Neural cell (in vitro differentiated cells): ENCODE measurements at regions not wholly inside any gene's neighbourhood (a gene's known extent, or its start where the extent isn't known, plus 50 kb on each side); places are given as distances from the start of the nearest gene placed in this dataset.

ENCODE experiments used
- H2AFZ ChIP-seq: fragments of 200-600, 300-800 bp; sonication (generic), shearing (Covaris generic); 2 replicates; pipeline ENCODE4 v1.6.0; 2014; ENCODE audit warnings: low read depth, mild to moderate bottlenecking, antibody characterized with exemption, low read length, moderate library complexity
- H3F3A ChIP-seq: fragments of 200-600 bp; shearing (Covaris generic); 2 replicates; pipeline ENCODE4 v1.6.1; 2016; ENCODE audit warnings: mild to moderate bottlenecking, moderate library complexity, mixed read lengths, antibody characterized with exemption, low read length; ENCODE audit not compliant: insufficient read depth, poor library complexity, severe bottlenecking
- H3K27ac ChIP-seq: fragments of 200-600, 300-800 bp; sonication (generic), shearing (Covaris generic); 2 replicates; pipeline ENCODE4 v1.5.1; 2014; ENCODE audit warnings: mild to moderate bottlenecking, low read length, moderate library complexity
- H3K27me3 ChIP-seq: fragments of 300-800, 200-600 bp; sonication (generic), shearing (Covaris generic); 2 replicates; pipeline ENCODE4 v1.6.0; 2014; ENCODE audit warnings: mild to moderate bottlenecking, low read depth, low read length, moderate library complexity; ENCODE audit not compliant: insufficient read depth
- H3K36me3 ChIP-seq: fragments of 300-800, 200-600 bp; sonication (generic), shearing (Covaris generic); 2 replicates; pipeline ENCODE4 v1.5.1; 2014; ENCODE audit warnings: mild to moderate bottlenecking, antibody characterized with exemption, low read length, moderate library complexity; ENCODE audit not compliant: insufficient read depth
- H3K4me2 ChIP-seq: fragments of 300-800, 200-600 bp; sonication (generic), shearing (Covaris generic); 2 replicates; pipeline ENCODE4 v1.6.0; 2014; ENCODE audit warnings: mild to moderate bottlenecking, low read length
- H3K4me3 ChIP-seq: fragments of 300-800, 200-600 bp; sonication (generic), shearing (Covaris generic); 2 replicates; pipeline ENCODE4 v1.5.1; 2014; ENCODE audit warnings: mild to moderate bottlenecking, low read length, moderate library complexity
- H3K79me2 ChIP-seq: fragments of 200-600 bp; shearing (Covaris generic); replicated peaks from 2 replicates; pipeline ENCODE4 v1.6.0; 2014; ENCODE audit warnings: mild to moderate bottlenecking, low read length, moderate library complexity; ENCODE audit not compliant: insufficient read depth
- H3K9ac ChIP-seq: fragments of 300-800, 200-600 bp; sonication (generic), shearing (Covaris generic); 2 replicates; pipeline ENCODE4 v1.6.1; 2016; ENCODE audit warnings: mild to moderate bottlenecking, low read length, mixed read lengths
- H3K9me2 ChIP-seq: fragments of 200-600 bp; shearing (Covaris generic); 2 replicates; pipeline ENCODE4 v1.6.1; 2016; ENCODE audit warnings: mild to moderate bottlenecking, low read length, mixed read lengths; ENCODE audit not compliant: insufficient read depth
- H3K9me3 ChIP-seq: fragments of 200-600, 300-800 bp; sonication (generic), shearing (Covaris generic); 2 replicates; pipeline ENCODE4 v1.6.1; 2016; ENCODE audit warnings: mild to moderate bottlenecking, mixed run types, low read length, moderate library complexity, mixed read lengths
- H4K20me1 ChIP-seq: fragments of 200-600 bp; shearing (Covaris generic); 2 replicates; pipeline ENCODE4 v1.6.1; 2016; ENCODE audit warnings: mild to moderate bottlenecking, mixed run types; ENCODE audit not compliant: insufficient read depth
- CTCF ChIP-seq: fragments of 450-650 bp; IDR thresholded peaks from 2 replicates; pipeline ENCODE4 v1.5.1; 2014; ENCODE audit warnings: antibody characterized with exemption, mild to moderate bottlenecking, moderate library complexity; ENCODE audit not compliant: poor library complexity, severe bottlenecking
- EP300 ChIP-seq: fragments of 450-650 bp; conservative IDR thresholded peaks from 2 replicates; pipeline ENCODE4 v1.6.1; 2014; ENCODE audit warnings: antibody characterized with exemption, mild to moderate bottlenecking, moderate library complexity; ENCODE audit not compliant: poor library complexity, severe bottlenecking
- EZH2 ChIP-seq: fragments of 200-600, 300-800 bp; shearing (Covaris generic), sonication (generic); IDR thresholded peaks from 2 replicates; pipeline ENCODE4 v1.6.1; 2014; ENCODE audit warnings: antibody characterized with exemption, low read length, borderline replicate concordance, mild to moderate bottlenecking; ENCODE audit not compliant: insufficient read depth, poor library complexity, severe bottlenecking
- MXI1 ChIP-seq: fragments of 450-650 bp; conservative IDR thresholded peaks from 2 replicates; pipeline ENCODE4 v1.6.1; 2014; ENCODE audit warnings: antibody characterized with exemption, mild to moderate bottlenecking; ENCODE audit not compliant: poor library complexity, severe bottlenecking
- POLR2AphosphoS5 ChIP-seq: IDR thresholded peaks from 2 replicates; pipeline ENCODE4 v1.6.1; 2012
- RAD21 ChIP-seq: fragments of 450-650 bp; conservative IDR thresholded peaks from 2 replicates; pipeline ENCODE4 v1.6.1; 2014; ENCODE audit warnings: antibody characterized with exemption, mild to moderate bottlenecking, moderate library complexity
- REST ChIP-seq: IDR thresholded peaks from 2 replicates; pipeline ENCODE4 v1.6.1; 2012; ENCODE audit warnings: borderline replicate concordance
- SMC3 ChIP-seq: fragments of 450-650 bp; conservative IDR thresholded peaks from 2 replicates; pipeline ENCODE4 v1.6.1; 2014; ENCODE audit warnings: antibody characterized with exemption, mild to moderate bottlenecking, moderate library complexity; ENCODE audit not compliant: poor library complexity

GRCh38 chr2:241976296-241976695 is 106.8 kb downstream of the RTP5 start:
- Histone ChIP-seq H4K20me1 (no peaks in the 10 kb centered on the region), H3K27ac (no peak overlapping the region), H3K9me3 (peaks cover 5% of the 10 kb centered on the region), H2AFZ (no peak overlapping the region), H3K4me2 (no peak overlapping the region), H3F3A (no peaks in the 10 kb centered on the region), H3K79me2 (no peaks in the 10 kb centered on the region), H3K9me2 (no peaks in the 10 kb centered on the region), H3K4me3 (no peak overlapping the region), H3K27me3 (no peaks in the 10 kb centered on the region), H3K36me3 (no peaks in the 10 kb centered on the region), H3K9ac (no peak overlapping the region)
- no peak for TF ChIP-seq RAD21
- TF ChIP-seq POLR2AphosphoS5: no peak
- no peak for TF ChIP-seq EP300

- Histone ChIP-seq H3K36me3 (no peaks in the 10 kb centered on the region), H3K79me2 (no peaks in the 10 kb centered on the region), H3F3A (no peaks in the 10 kb centered on the region), H4K20me1 (no peaks in the 10 kb centered on the region), H3K4me3 (no peak overlapping the region), H3K27me3 (no peaks in the 10 kb centered on the region), H2AFZ (no peak overlapping the region), H3K27ac (no peak overlapping the region), H3K4me2 (no peak overlapping the region), H3K9me2 (no peaks in the 10 kb centered on the region), H3K9ac (no peak overlapping the region), H3K9me3 (peaks cover 4% of the 10 kb centered on the region)
- TF ChIP-seq REST: no peak
- TF ChIP-seq RAD21: no peak
Measured at GRCh38 chr2:241977557-241978300, 108.2 kb downstream of the RTP5 start.

- no peaks in the 10 kb centered on the region for H3K9me3 ChIP-seq
- no peaks in the 10 kb centered on the region for H3K36me3 ChIP-seq
- no peak overlapping the region for H3K4me2 ChIP-seq
- H3K9me2 ChIP-seq: no peaks in the 10 kb centered on the region
- TF ChIP-seq SMC3 (no peak), CTCF (no peak), REST (no peak), MXI1 (no peak), EZH2 (no peak), RAD21 (no peak)
- no peaks in the 10 kb centered on the region for H3K79me2 ChIP-seq
- no peaks in the 10 kb centered on the region for H3F3A ChIP-seq
- H3K27ac ChIP-seq: no peak overlapping the region
- no peaks in the 10 kb centered on the region for H3K27me3 ChIP-seq
- H3K4me3 ChIP-seq: no peak overlapping the region
- no peaks in the 10 kb centered on the region for H4K20me1 ChIP-seq
- H3K9ac ChIP-seq: no peak overlapping the region
- H2AFZ ChIP-seq: no peak overlapping the region
Measured at GRCh38 chr2:241978670-241979069, 109.1 kb downstream of the RTP5 start.
